ENCODE measurements at regions not wholly inside any gene's neighbourhood (a gene's known extent, or its start where the extent isn't known, plus 50 kb on each side); places are given as distances from the start of the nearest gene placed in this dataset.

DNA sequence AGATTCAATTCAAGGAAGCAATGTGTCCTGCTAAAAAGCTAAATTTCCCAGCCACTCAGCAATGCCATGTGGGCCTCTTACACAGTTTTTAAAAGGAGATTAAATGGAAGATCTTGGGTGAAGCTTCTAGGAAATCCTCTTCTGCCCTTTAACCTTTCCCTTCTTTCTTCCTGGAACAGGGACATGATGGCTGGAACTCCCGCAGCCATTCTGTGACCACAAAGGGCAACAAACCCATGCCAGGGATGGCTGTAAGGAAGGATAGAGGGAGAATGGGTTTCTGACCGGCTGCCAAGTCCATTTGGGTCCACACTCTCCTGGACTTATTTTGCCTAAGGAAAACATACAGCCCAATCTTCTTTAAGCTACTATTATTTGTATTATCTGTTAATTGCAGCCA lies 52.6 kb upstream of the ASAP2 start:
- dilution Hi-C loops (cut with MboI; ENCODE audit: extremely low pct_ligation_motif_present, low sequenced_read_pairs) (loop anchor here (25.0 kb wide), 1 partner anchor 208 kb away; no protein-coding TSS in a partner anchor), intact Hi-C loops (cut with micrococcal nuclease) (no loop called here)
- CTCF ChIA-PET: interaction anchor here (1.2 to 1.8 kb wide), 3 partner anchors 11 to 179 kb away, joined by 3 to 5 read pairs (median 4); no protein-coding TSS in a partner anchor
- Histone ChIP-seq H3K27me3 (ENCODE audit: control insufficient read depth in 2 of 2, insufficient read depth in 2 of 2, low read length in 2 of 2) (no peaks in the 10 kb centered on the region), H3K79me2 (ENCODE audit: control insufficient read depth, insufficient read depth, low read length) (no peaks in the 10 kb centered on the region), H3K9ac (replicated peaks; ENCODE audit: extremely low read depth, insufficient read depth, low read length) (no peak overlapping the region), H4K20me1 (replicated peaks; ENCODE audit: control insufficient read depth, extremely low read depth, insufficient read depth, low read length) (no peaks in the 10 kb centered on the region), H3K27ac (ENCODE audit: insufficient read depth, low read depth, low read length) (no peak overlapping the region), H3K9me1 (replicated peaks; ENCODE audit: control insufficient read depth, extremely low read depth, insufficient read depth, low read length) (no peaks in the 10 kb centered on the region), H3K36me3 (ENCODE audit: control insufficient read depth in 2 of 2, extremely low read depth in 1 of 2, insufficient read depth in 2 of 2, low read length in 2 of 2) (no peaks in the 10 kb centered on the region), H3K9me3 (replicated peaks; ENCODE audit: control insufficient read depth, insufficient read depth, low read length) (no peaks in the 10 kb centered on the region), H2AFZ (ENCODE audit: low read depth, low read length) (no peak overlapping the region), H3K4me2 (ENCODE audit: insufficient read depth, low read length) (no peak overlapping the region), H3K4me3 (replicated peaks in 1 of 3; ENCODE audit: insufficient read depth in 1 of 3, low read depth in 1 of 3, low read length in 3 of 3) (no peak overlapping the region), H3K4me1 (ENCODE audit: control insufficient read depth, extremely low read depth, insufficient read depth, low read length) (no peaks in the 10 kb centered on the region)
- DNase-seq (ENCODE audit: low read depth, low spot score): no peak
- no peak for TF ChIP-seq GATA2 (IDR thresholded peaks at IDR 0.05; ENCODE audit: insufficient read depth, insufficient read length, low read depth, low read length)
- TF ChIP-seq, protein P1, sequence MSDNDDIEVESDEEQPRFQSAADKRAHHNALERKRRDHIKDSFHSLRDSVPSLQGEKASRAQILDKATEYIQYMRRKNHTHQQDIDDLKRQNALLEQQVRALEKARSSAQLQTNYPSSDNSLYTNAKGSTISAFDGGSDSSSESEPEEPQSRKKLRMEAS (IDR thresholded peaks at IDR 0.05; ENCODE audit: insufficient read depth, insufficient read length): no peak
- TF ChIP-seq POLR2A (IDR thresholded peaks at IDR 0.05; ENCODE audit: low read depth, low read length): no peak
- no peak for TF ChIP-seq FOS (IDR thresholded peaks at IDR 0.05; ENCODE audit: borderline replicate concordance, insufficient read depth, low read length)
- TF ChIP-seq, protein P2, sequence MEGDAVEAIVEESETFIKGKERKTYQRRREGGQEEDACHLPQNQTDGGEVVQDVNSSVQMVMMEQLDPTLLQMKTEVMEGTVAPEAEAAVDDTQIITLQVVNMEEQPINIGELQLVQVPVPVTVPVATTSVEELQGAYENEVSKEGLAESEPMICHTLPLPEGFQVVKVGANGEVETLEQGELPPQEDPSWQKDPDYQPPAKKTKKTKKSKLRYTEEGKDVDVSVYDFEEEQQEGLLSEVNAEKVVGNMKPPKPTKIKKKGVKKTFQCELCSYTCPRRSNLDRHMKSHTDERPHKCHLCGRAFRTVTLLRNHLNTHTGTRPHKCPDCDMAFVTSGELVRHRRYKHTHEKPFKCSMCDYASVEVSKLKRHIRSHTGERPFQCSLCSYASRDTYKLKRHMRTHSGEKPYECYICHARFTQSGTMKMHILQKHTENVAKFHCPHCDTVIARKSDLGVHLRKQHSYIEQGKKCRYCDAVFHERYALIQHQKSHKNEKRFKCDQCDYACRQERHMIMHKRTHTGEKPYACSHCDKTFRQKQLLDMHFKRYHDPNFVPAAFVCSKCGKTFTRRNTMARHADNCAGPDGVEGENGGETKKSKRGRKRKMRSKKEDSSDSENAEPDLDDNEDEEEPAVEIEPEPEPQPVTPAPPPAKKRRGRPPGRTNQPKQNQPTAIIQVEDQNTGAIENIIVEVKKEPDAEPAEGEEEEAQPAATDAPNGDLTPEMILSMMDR (IDR thresholded peaks at IDR 0.05; ENCODE audit: extremely low read depth in 1 of 2, insufficient read depth in 1 of 2, low read depth in 1 of 2, low read length in 2 of 2): no peak
- TF ChIP-seq MYC (IDR thresholded peaks at IDR 0.05; ENCODE audit: low read depth, low read length): no peak
- no peak for TF ChIP-seq POLR2AphosphoS5 (IDR thresholded peaks at IDR 0.05; ENCODE audit: insufficient read depth, low read depth, low read length)
- no peak for TF ChIP-seq EZH2 (IDR thresholded peaks at IDR 0.05; ENCODE audit: borderline replicate concordance, low read depth, low read length, severe bottlenecking)
- no peak for TF ChIP-seq JUN (IDR thresholded peaks at IDR 0.05; ENCODE audit: borderline replicate concordance, insufficient read depth, insufficient read length, low read depth)
- FAIRE-seq: no peak
- BruUV-seq (replicated peaks): no TSS peak
- POLR2A ChIA-PET: interaction anchor here (0.7 kb wide), 1 partner anchor 9 kb away, joined by 3 read pairs; no protein-coding TSS in a partner anchor
